Spleen (tissue), 11 donors: ENCODE measurements at regions not wholly inside any gene's neighbourhood (a gene's known extent, or its start where the extent isn't known, plus 50 kb on each side); places are given as distances from the start of the nearest gene placed in this dataset.

Source experiments
- DNase-seq: peaks from one replicate; pipeline ENCODE4 v3.0.0-alpha.2; 2020
- H3K27ac ChIP-seq, 8 donors: fragments of 200-600 bp; sonication (generic) in 7 of 8; 1 replicate in 4 of 8; 2 replicates in 4 of 8; pipeline versions ENCODE4 v1.5.0 to v1.8.0; 2016 to 2021; ENCODE audit warnings: inconsistent platforms in 4 of 8, mild to moderate bottlenecking in 4 of 8, moderate library complexity in 1 of 8
- H3K27me3 ChIP-seq, 7 donors: fragments of 200-600 bp; sonication (generic) in 6 of 7; replicated peaks in 1 of 7; 1 replicate in 4 of 7; 2 replicates in 3 of 7; pipeline versions ENCODE4 v1.5.0 to v1.8.0; 2016 to 2021; ENCODE audit warnings: inconsistent platforms in 3 of 7, mild to moderate bottlenecking in 1 of 7
- H3K36me3 ChIP-seq, 6 donors: fragments of 200-600 bp; sonication (generic) in 5 of 6; 1 replicate in 4 of 6; 2 replicates in 2 of 6; pipeline versions ENCODE4 v1.5.0 to v1.8.0; 2016 to 2021; ENCODE audit warnings: inconsistent platforms in 2 of 6
- H3K4me1 ChIP-seq, 6 donors: fragments of 200-600 bp; sonication (generic) in 5 of 6; 1 replicate in 3 of 6; 2 replicates in 3 of 6; pipeline versions ENCODE4 v1.5.0 to v1.8.0; 2016 to 2021; ENCODE audit warnings: inconsistent platforms in 3 of 6
- H3K4me3 ChIP-seq, 8 donors: fragments of 200-600 bp; sonication (generic) in 7 of 8; 1 replicate in 4 of 8; 2 replicates in 4 of 8; pipeline versions ENCODE4 v1.5.0 to v1.8.0; 2016 to 2021; ENCODE audit warnings: inconsistent platforms in 4 of 8, mild to moderate bottlenecking in 4 of 8, moderate library complexity in 2 of 8
- H3K9me3 ChIP-seq, 8 donors: fragments of 200-600 bp; sonication (generic) in 7 of 8; 1 replicate in 4 of 8; 2 replicates in 4 of 8; pipeline versions ENCODE4 v1.5.0 to v1.8.0; 2016 to 2021; ENCODE audit warnings: inconsistent platforms in 4 of 8
- POLR2A ChIP-seq, 3 donors: fragments of 450-650 bp; IDR thresholded peaks; one replicate each; pipeline ENCODE4 v1.5.1; 2017; ENCODE audit warnings: antibody characterized with exemption in 3 of 3, mild to moderate bottlenecking in 1 of 3
- POLR2AphosphoS5 ChIP-seq, 3 donors: sonication (generic); formaldehyde crosslinking; IDR thresholded peaks; one replicate each; pipeline ENCODE4 v1.5.1; 2017; ENCODE audit warnings: antibody characterized with exemption in 3 of 3
- WGBS, 5 donors: extraction: QIAGEN DNeasy Blood & Tissue Kit in 3 of 5; methylation state at CpG; one replicate each; pipeline versions ENCODE4 v1.1.5 to v1.1.7; 2013 to 2018; 5-methylcytosine and 5-hydroxymethylcytosine counted together
- intact Hi-C: fragments of 100-400 bp; cut with DNase I; formaldehyde crosslinking; loops from one replicate; pipeline ENCODE4 v1.15.0; 2023; ENCODE audit warnings: low total_unique reads
- TF ChIP-seq, protein P1 (sequence below), 11 experiments: fragments of 200-600 bp in 7 of 11; fragments of 450-650 bp in 4 of 11; sonication (generic) in 4 of 11; IDR thresholded peaks in 8 of 11; conservative IDR thresholded peaks in 3 of 11; 1 replicate in 7 of 11; 2 replicates in 4 of 11; pipeline versions ENCODE4 v1.4.0 to v1.8.0; 2016 to 2021; ENCODE audit warnings: antibody characterized with exemption in 11 of 11, inconsistent platforms in 4 of 11, mild to moderate bottlenecking in 1 of 11
- donor health status: healthy with polysubstance abuse.
- donor health status: DM: no; HTN: no; CAD: no; lungs with moderate emphysema.
- donor health status: DM: no; HTN: no; CAD: no.
- donor health status: Bipolar disorder and iron deficiency.
- donor health status: healthy.
- donor health status: DM: no; HTN: no; CAD: no.
- donor health status: DM: yes; HTN: yes; CAD: no.

DNA sequence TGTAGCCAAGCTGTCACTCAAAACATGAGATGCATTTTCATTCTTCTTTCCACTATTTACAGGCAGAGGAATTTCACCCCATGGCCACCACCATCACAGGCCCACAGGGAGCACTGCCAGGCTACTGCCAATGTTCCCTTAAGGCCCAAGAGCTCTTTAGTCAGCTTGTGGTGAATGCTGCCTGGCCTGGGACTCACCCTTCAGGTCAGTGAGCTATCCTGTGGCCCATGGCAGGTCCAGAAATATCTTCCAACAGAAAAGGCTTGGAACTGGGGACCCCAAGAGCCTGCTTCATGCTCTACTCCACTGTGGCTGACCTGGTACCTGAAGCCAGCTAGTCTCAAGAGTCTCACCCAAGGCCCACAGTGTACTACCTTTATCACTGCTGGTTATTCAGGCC lies 1518.7 kb upstream of the CDH9 start:
- Histone ChIP-seq H3K36me3 (no peaks in the 10 kb centered on the region), H3K4me3 (no peak overlapping the region), H3K4me1 (no peaks in the 10 kb centered on the region), H3K27me3 (no peaks in the 10 kb centered on the region), H3K27ac (no peak overlapping the region), H3K9me3 (peaks cover 0 to 38% (median 15%) of the 10 kb centered on the region in 8 donors)
- DNase-seq = no peak
- intact Hi-C loops = no loop called here
- TF ChIP-seq, protein P1, sequence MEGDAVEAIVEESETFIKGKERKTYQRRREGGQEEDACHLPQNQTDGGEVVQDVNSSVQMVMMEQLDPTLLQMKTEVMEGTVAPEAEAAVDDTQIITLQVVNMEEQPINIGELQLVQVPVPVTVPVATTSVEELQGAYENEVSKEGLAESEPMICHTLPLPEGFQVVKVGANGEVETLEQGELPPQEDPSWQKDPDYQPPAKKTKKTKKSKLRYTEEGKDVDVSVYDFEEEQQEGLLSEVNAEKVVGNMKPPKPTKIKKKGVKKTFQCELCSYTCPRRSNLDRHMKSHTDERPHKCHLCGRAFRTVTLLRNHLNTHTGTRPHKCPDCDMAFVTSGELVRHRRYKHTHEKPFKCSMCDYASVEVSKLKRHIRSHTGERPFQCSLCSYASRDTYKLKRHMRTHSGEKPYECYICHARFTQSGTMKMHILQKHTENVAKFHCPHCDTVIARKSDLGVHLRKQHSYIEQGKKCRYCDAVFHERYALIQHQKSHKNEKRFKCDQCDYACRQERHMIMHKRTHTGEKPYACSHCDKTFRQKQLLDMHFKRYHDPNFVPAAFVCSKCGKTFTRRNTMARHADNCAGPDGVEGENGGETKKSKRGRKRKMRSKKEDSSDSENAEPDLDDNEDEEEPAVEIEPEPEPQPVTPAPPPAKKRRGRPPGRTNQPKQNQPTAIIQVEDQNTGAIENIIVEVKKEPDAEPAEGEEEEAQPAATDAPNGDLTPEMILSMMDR (IDR thresholded peaks at IDR 0.05 in 8 of 11, conservative IDR thresholded peaks at IDR 0.05 in 3 of 11) = no peak
- TF ChIP-seq POLR2AphosphoS5 (IDR thresholded peaks at IDR 0.05) (no peak), POLR2A (IDR thresholded peaks at IDR 0.05) (no peak)

DNA sequence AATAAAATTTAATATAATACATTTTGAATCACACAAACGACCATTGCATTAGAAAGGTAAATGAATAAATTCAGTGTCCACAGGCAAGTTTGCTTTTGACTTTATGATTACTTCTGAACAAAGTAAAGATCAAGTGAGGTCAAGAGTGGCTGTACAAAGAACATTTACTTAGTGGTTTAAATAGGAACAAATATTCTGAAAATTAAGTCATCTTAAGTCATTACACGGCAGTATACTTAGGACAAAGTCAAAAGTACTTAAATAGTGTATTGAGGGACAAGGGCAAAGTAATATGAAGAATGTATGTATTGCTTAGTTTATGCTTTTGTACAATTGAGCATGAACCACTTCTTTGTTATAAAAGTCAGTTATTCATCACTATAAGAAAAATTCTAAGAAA lies 1511.2 kb upstream of the CDH9 start:
- Histone ChIP-seq H3K36me3 (no peaks in the 10 kb centered on the region), H3K4me3 (no peak overlapping the region), H3K27ac (no peak overlapping the region), H3K27me3 (no peaks in the 10 kb centered on the region), H3K4me1 (no peaks in the 10 kb centered on the region), H3K9me3 (peaks cover 0 to 35% (median 27%) of the 10 kb centered on the region in 8 donors)
- TF ChIP-seq POLR2AphosphoS5 (IDR thresholded peaks at IDR 0.05) (no peak), POLR2A (IDR thresholded peaks at IDR 0.05) (no peak)
- TF ChIP-seq, protein P1 (IDR thresholded peaks at IDR 0.05 in 8 of 11, conservative IDR thresholded peaks at IDR 0.05 in 3 of 11) = no peak
- WGBS, 5 donors = 47 to 66% (median 60%) methylated on average over 2 of the region's 2 CpGs
- DNase-seq = no peak
- intact Hi-C loops = no loop called here

DNA sequence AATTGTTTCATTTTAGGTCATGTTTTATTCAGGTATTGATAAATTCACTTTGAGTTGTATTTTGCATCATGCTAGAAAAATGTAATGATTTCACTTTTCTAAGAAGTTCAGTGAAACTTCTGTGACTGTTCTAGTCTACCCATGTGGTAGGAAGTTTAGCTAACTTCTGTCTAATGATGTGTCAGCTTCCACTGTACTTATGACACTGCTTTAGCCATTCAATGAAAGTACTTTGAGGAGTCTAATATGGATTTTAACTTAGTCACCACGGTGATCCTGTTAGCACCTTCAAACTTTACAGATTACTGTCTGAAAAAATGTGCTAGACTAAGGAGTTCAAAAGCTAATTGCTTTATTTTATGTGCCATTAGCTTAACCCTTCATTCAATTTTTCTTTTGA lies 1510.5 kb upstream of the CDH9 start:
- TF ChIP-seq, protein P1 (IDR thresholded peaks at IDR 0.05 in 8 of 11, conservative IDR thresholded peaks at IDR 0.05 in 3 of 11) = no peak
- TF ChIP-seq POLR2AphosphoS5 (IDR thresholded peaks at IDR 0.05) = no peak
- peaks cover 0 to 32% (median 22%) of the 10 kb centered on the region in 8 donors for H3K9me3 ChIP-seq
- H3K4me1 ChIP-seq = no peaks in the 10 kb centered on the region
- H3K27ac ChIP-seq = no peak overlapping the region
- intact Hi-C loops = no loop called here
- no peaks in the 10 kb centered on the region for H3K36me3 ChIP-seq
- H3K27me3 ChIP-seq = no peaks in the 10 kb centered on the region
- DNase-seq = no peak
- whole genome bisulfite sequencing, 5 donors = 34 to 63% (median 46%) methylated on average over 1 of the region's 1 CpG
- no peak overlapping the region for H3K4me3 ChIP-seq

DNA sequence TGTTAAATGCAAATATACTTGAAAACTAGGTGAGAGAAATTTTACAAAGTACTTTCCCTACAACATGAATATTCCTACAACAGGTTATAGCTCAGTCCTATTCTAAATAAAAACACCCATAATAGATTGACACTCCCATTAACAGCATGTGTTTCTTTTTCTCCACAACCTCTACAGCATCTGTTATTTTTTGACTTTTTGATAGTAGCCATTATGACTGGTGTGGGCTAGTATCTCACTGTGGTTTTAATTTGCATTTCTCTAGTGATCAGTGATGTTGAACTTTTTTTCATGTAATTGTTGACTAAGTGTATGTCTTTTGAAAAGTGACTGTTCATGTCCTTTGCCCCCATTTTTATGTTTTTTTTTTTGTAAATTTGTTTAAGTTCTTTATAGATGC lies 1506.1 kb upstream of the CDH9 start:
- no peak overlapping the region for H3K4me3 ChIP-seq
- H3K9me3 ChIP-seq = peaks cover 0 to 17% (median 3%) of the 10 kb centered on the region in 8 donors
- no peaks in the 10 kb centered on the region for H3K4me1 ChIP-seq
- no peak for DNase-seq
- no peaks in the 10 kb centered on the region for H3K27me3 ChIP-seq
- TF ChIP-seq POLR2A (IDR thresholded peaks at IDR 0.05) (no peak), POLR2AphosphoS5 (IDR thresholded peaks at IDR 0.05) (no peak)
- TF ChIP-seq, protein P1 (IDR thresholded peaks at IDR 0.05 in 8 of 11, conservative IDR thresholded peaks at IDR 0.05 in 3 of 11) = no peak
- no peaks in the 10 kb centered on the region for H3K36me3 ChIP-seq
- intact Hi-C loops = no loop called here
- H3K27ac ChIP-seq = no peak overlapping the region
